ENCODE measurements at regions not wholly inside any gene's neighbourhood (a gene's known extent, or its start where the extent isn't known, plus 50 kb on each side); places are given as distances from the start of the nearest gene placed in this dataset.

DNA sequence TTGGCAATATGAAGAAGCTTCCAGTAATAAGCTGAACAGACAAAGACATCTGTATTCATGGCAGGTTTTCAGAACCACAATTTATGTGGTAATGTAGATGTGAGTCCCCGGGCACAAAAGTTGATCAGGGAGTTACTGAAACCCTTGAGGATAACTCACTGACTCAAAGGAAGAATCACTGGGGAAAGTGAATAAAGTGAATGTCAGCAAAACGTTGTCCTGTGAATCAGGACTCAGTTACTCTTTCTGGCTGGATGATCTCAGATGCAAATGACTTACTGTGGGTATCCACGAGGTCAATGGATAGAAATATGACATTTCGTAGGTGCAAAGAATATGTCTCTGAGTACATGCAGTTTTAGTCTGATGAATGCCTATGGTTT is 172.8 kb upstream of the CTBP2 start:
- H3K9me3 Mint-ChIP-seq: peaks cover 3% of the 10 kb centered on the region
- H3K27ac Mint-ChIP-seq: no peak overlapping the region
- H3K36me3 Mint-ChIP-seq (ENCODE audit: low read depth): no peaks in the 10 kb centered on the region
- peaks cover 1% of the 10 kb centered on the region for H3K27me3 Mint-ChIP-seq
- no peaks in the 10 kb centered on the region for H3K4me1 Mint-ChIP-seq
- ATAC-seq (replicated peaks): no peak
- no peak overlapping the region for H3K4me3 Mint-ChIP-seq

GRCh38 chr10:125332548-125333208 is 172.3 kb upstream of the CTBP2 start:
- H3K36me3 Mint-ChIP-seq (ENCODE audit: low read depth): no peaks in the 10 kb centered on the region
- peaks cover 4% of the 10 kb centered on the region for H3K27me3 Mint-ChIP-seq
- peaks cover 6% of the 10 kb centered on the region for H3K9me3 Mint-ChIP-seq
- H3K4me3 Mint-ChIP-seq: no peak overlapping the region
- H3K27ac Mint-ChIP-seq: no peak overlapping the region
- no peak for ATAC-seq (replicated peaks)
- H3K4me1 Mint-ChIP-seq: no peaks in the 10 kb centered on the region

- Mint-ChIP-seq H3K36me3 (ENCODE audit: low read depth) (no peaks in the 10 kb centered on the region), H3K27me3 (peaks cover 9% of the 10 kb centered on the region), H3K9me3 (peaks cover 14% of the 10 kb centered on the region), H3K27ac (no peak overlapping the region), H3K4me3 (no peak overlapping the region), H3K4me1 (peaks cover 2% of the 10 kb centered on the region)
- no peak for ATAC-seq (replicated peaks)
Measured at GRCh38 chr10:125331056-125331455, 170.7 kb upstream of the CTBP2 start.

GRCh38 chr10:125329056-125329455 is 168.7 kb upstream of the CTBP2 start:
- H3K36me3 Mint-ChIP-seq (ENCODE audit: low read depth): no peaks in the 10 kb centered on the region
- peaks cover 18% of the 10 kb centered on the region for H3K9me3 Mint-ChIP-seq
- H3K27ac Mint-ChIP-seq: no peak overlapping the region
- no peak overlapping the region for H3K4me3 Mint-ChIP-seq
- no peak for ATAC-seq (replicated peaks)
- H3K4me1 Mint-ChIP-seq: peaks cover 5% of the 10 kb centered on the region
- H3K27me3 Mint-ChIP-seq: peaks cover 9% of the 10 kb centered on the region

DNA sequence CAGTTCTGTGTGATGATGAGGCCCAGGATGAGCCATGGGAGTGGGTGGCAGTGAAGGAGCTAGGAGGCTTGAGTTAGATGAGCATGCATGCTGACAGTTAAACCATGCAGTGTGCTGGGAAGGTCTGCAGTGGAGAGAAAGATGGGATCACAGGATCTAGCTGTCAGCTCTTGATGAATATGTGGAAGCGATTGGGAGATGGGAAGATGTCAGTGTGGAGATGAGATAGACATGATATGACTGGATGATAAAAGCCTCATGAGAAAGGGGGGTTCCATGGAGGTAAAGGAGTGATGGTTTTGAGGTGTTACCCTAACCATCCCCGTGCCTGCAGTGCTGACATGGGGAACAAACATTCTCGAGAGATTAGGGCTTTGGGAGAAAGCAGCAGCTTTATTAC is 165.0 kb upstream of the CTBP2 start:
- no peak for ATAC-seq (replicated peaks)
- peaks cover 9% of the 10 kb centered on the region for H3K27me3 Mint-ChIP-seq
- no peak overlapping the region for H3K27ac Mint-ChIP-seq

DNA sequence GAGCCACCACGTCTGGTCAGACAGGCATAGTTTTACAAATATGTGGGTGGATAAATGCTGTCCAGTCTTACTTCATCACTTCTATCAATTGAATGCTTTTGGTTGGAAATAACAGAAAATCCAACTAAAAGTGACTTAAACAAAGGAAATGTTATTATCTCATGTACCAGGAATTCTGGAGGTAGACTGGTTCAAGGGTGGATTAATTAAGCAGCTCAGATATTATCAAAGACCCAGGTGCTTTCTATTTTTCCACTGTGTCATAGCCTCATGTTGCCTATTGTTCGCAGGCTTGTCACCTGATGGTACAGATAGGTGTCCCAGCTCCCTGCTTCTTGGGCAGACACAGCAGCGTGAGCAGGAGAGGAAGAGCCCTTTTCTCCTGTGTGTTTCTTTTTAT is 156.1 kb upstream of the CTBP2 start:
- H3K27me3 Mint-ChIP-seq: no peaks in the 10 kb centered on the region
- no peak overlapping the region for H3K4me3 Mint-ChIP-seq
- no peaks in the 10 kb centered on the region for H3K36me3 Mint-ChIP-seq (ENCODE audit: low read depth)
- H3K27ac Mint-ChIP-seq: no peak overlapping the region
- H3K9me3 Mint-ChIP-seq: peaks cover 3% of the 10 kb centered on the region
- no peaks in the 10 kb centered on the region for H3K4me1 Mint-ChIP-seq
- no peak for ATAC-seq (replicated peaks)

More for the DNA sequence above, 165.0 kb upstream of the CTBP2 start:
- Mint-ChIP-seq H3K4me1 (peaks cover 5% of the 10 kb centered on the region), H3K36me3 (ENCODE audit: low read depth) (no peaks in the 10 kb centered on the region), H3K4me3 (no peak overlapping the region), H3K9me3 (peaks cover 26% of the 10 kb centered on the region)

GRCh38 chr10:125300937-125301336 is 140.6 kb upstream of the CTBP2 start:
- Mint-ChIP-seq H3K27me3 (peaks cover 3% of the 10 kb centered on the region), H3K4me3 (no peak overlapping the region), H3K4me1 (no peaks in the 10 kb centered on the region)

DNA sequence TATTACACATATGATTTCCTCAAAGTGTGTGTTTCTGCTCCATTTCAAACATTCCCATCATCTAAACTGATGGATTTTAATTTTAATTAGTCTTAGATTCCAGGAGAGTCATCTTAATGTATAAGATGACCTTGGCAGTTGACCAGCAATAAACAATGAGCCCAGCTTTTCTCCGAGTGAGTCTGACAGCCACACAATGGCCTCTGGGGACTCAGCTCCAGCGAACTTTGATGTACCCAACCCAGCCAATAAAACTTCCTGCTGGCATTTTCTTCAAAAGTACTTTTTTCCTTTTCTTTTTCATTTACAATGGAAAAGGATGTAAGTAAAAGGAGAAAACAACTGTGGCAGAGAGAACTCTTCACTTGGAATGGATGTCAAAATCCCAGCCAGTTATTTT is 139.1 kb upstream of the CTBP2 start:
- no peak for ATAC-seq (replicated peaks)

More at GRCh38 chr10:125300937-125301336, 140.6 kb upstream of the CTBP2 start:
- H3K27ac Mint-ChIP-seq: no peak overlapping the region
- no peaks in the 10 kb centered on the region for H3K36me3 Mint-ChIP-seq (ENCODE audit: low read depth)
- peaks cover 6% of the 10 kb centered on the region for H3K9me3 Mint-ChIP-seq
- no peak for ATAC-seq (replicated peaks)

DNA sequence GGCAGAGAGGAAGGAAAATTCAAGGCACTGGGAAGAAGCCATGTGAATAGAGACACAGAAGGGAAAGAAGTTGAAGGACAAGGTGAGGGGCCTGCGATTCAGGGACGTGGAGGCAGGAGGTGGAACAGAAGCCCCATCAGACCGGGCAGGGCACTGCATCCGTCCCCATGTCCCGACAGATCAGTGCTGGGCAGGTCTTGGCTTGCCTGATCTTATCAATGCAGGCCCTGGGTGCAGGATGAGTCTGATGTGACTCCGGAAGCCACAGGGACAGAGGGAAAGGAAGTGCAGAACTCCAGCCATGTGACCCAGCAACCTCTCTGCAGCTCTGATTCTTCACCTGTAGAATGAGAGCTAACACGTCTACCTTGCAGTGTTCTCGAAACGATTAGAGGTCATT is 136.2 kb upstream of the CTBP2 start:
- ATAC-seq (replicated peaks): no peak
- H3K4me3 Mint-ChIP-seq: no peak overlapping the region
- no peaks in the 10 kb centered on the region for H3K4me1 Mint-ChIP-seq
- H3K27ac Mint-ChIP-seq: no peak overlapping the region
- H3K27me3 Mint-ChIP-seq: peaks cover 3% of the 10 kb centered on the region
- H3K9me3 Mint-ChIP-seq: peaks cover 16% of the 10 kb centered on the region
- H3K36me3 Mint-ChIP-seq (ENCODE audit: low read depth): no peaks in the 10 kb centered on the region

More for the DNA sequence above, 139.1 kb upstream of the CTBP2 start:
- H3K4me1 Mint-ChIP-seq: no peaks in the 10 kb centered on the region
- peaks cover 9% of the 10 kb centered on the region for H3K9me3 Mint-ChIP-seq
- H3K4me3 Mint-ChIP-seq: no peak overlapping the region
- H3K27ac Mint-ChIP-seq: no peak overlapping the region
- peaks cover 3% of the 10 kb centered on the region for H3K27me3 Mint-ChIP-seq
- no peaks in the 10 kb centered on the region for H3K36me3 Mint-ChIP-seq (ENCODE audit: low read depth)

GRCh38 chr10:125294109-125294508 is 133.7 kb upstream of the CTBP2 start:
- H3K4me3 Mint-ChIP-seq: no peak overlapping the region
- no peaks in the 10 kb centered on the region for H3K27me3 Mint-ChIP-seq
- H3K36me3 Mint-ChIP-seq (ENCODE audit: low read depth): no peaks in the 10 kb centered on the region
- no peaks in the 10 kb centered on the region for H3K4me1 Mint-ChIP-seq
- no peak overlapping the region for H3K27ac Mint-ChIP-seq
- no peak for ATAC-seq (replicated peaks)
- peaks cover 22% of the 10 kb centered on the region for H3K9me3 Mint-ChIP-seq

DNA sequence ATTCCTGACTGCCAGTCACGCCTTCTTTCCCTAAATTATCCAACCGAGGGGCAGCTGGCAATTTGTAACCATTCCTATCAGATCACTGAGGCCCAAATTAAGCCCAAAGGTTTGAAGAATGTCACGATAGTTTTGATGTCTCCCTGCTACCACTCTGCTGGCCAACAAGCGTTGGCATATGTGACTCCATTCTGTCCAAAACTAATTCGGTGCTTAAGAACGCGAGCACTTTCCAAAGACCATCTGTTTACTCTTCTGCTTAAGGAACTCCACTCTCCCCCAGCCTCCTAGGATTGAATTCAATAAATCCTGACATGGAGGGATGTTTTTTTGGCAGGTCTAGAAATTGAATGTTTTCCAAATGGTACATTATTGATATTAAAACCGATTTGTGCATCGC is 131.5 kb upstream of the CTBP2 start:
- ATAC-seq (replicated peaks): no peak
- H3K36me3 Mint-ChIP-seq (ENCODE audit: low read depth): no peaks in the 10 kb centered on the region
- no peak overlapping the region for H3K4me3 Mint-ChIP-seq
- peaks cover 31% of the 10 kb centered on the region for H3K9me3 Mint-ChIP-seq
- no peak overlapping the region for H3K27ac Mint-ChIP-seq
- H3K4me1 Mint-ChIP-seq: no peaks in the 10 kb centered on the region
- peaks cover 6% of the 10 kb centered on the region for H3K27me3 Mint-ChIP-seq

GRCh38 chr10:125289461-125289860 is 129.1 kb upstream of the CTBP2 start:
- no peak for ATAC-seq (replicated peaks)
- Mint-ChIP-seq H3K4me3 (no peak overlapping the region), H3K9me3 (peaks cover 27% of the 10 kb centered on the region), H3K4me1 (no peaks in the 10 kb centered on the region), H3K27me3 (peaks cover 10% of the 10 kb centered on the region), H3K36me3 (ENCODE audit: low read depth) (no peaks in the 10 kb centered on the region), H3K27ac (no peak overlapping the region)

DNA sequence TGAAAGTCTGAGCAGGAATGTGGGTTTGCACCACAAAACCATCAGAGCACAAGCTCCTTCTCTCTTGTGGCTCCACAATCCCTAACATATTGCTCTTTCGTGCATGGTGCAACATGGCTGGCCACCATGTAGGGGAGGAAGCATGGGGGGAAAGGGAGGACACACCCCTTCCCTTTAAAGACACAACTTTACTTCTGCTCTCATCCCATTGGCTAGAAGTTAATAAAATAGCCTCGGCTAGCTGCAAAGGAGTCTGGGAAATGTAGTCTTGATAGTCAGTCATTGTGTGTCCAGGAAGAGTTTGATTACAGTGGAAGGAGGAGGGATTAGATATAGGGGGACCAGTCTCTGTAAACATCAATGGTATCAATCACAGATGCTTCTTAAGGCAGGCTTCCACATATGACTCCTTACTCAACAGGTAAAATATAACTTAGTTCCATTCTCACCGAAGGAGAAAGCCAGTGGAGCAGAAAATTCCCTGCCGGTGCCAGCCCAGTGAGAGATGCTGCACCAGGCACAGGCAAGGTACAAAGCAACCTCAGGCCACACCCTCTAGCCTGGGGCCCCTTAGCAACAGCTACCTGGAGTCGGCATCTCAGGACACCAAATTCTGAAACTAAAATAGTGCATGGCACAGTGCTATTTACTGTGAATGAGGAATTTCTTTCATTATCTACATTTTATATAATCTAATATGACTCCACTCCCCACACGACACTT is 124.7 kb upstream of the CTBP2 start:
- no peak for ATAC-seq (replicated peaks)
- Mint-ChIP-seq H3K27me3 (peaks cover 24% of the 10 kb centered on the region), H3K4me3 (no peak overlapping the region), H3K27ac (no peak overlapping the region), H3K36me3 (ENCODE audit: low read depth) (no peaks in the 10 kb centered on the region), H3K4me1 (no peaks in the 10 kb centered on the region), H3K9me3 (peaks cover 17% of the 10 kb centered on the region)

DNA sequence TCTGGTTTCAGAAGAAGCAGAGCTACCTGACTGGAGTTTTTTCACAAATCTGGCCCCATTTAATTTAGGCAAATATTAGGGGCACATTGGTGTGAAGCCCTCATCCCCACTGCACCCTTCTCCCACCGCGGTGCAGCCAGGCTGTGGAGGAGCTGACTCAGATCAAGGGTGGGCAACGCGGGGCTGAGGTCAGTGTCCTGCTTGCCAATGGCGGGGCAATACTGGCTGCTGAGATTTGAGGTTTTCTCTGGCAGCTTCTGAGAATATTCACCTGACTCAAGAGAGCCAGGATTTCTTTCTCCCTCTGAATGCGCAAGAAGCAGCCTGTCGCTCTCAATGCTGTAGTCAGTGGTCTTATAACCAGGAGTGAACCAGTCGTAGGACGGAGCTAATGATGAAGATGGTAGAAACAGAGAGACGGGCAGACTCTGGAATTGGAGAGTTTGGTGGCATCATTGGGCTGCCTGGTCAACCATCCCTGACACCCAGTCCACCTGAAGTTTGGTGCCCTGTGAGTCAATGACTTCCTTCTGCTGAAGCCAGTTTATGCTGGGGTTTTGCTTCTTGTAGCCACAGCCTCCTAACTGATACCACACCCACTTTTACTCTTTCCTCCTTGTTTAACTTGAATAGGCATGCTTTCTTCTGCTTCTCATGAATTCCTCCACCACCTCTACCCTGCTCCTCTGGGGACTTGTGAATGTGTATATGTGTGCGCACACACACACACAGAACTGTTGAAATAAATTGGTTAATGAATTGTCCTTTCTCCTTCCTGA is 123.7 kb upstream of the CTBP2 start:
- no peak for ATAC-seq (replicated peaks)
- Mint-ChIP-seq H3K4me1 (no peaks in the 10 kb centered on the region), H3K9me3 (peaks cover 14% of the 10 kb centered on the region), H3K27me3 (peaks cover 24% of the 10 kb centered on the region), H3K4me3 (no peak overlapping the region), H3K27ac (no peak overlapping the region), H3K36me3 (ENCODE audit: low read depth) (no peaks in the 10 kb centered on the region)
